Panc1 (cell line): ENCODE measurements at regions not wholly inside any gene's neighbourhood (a gene's known extent, or its start where the extent isn't known, plus 50 kb on each side); places are given as distances from the start of the nearest gene placed in this dataset.

Source experiments
- ATAC-seq: fragments of 200-7000 bp; cut with Tn5 transposase; 2 replicates; pipeline ENCODE4 v1.9.1; 2020; ENCODE audit warnings: mild to moderate bottlenecking, moderate library complexity
- BruUV-seq: library from RNA; stranded (reverse); fragments of 400-500 nt; replicated peaks from 2 replicates; lab custom pipeline; 2021; lab: Mats Ljungman, UMichigan
- CTCF ChIA-PET: fragments of 300-600 bp; sonication (Branson Sonifier 250); formaldehyde crosslinking; loops from one replicate; lab custom pipeline; 2022; ENCODE audit warnings: antibody characterized with exemption; lab: Charles Lee
- POLR2A ChIA-PET: fragments of 300-600 bp; sonication (Branson Sonifier 250); formaldehyde crosslinking; loops from one replicate; lab custom pipeline; 2022; ENCODE audit warnings: antibody characterized with exemption; lab: Charles Lee
- DNase-seq: peaks from one replicate; pipeline ENCODE4 v3.0.0-alpha.2; 2010; ENCODE audit warnings: low read depth, low spot score
- H3K27ac ChIP-seq: 2 replicates; pipeline ENCODE4 v1.5.1; 2011; ENCODE audit warnings: mild to moderate bottlenecking, low read length, inconsistent platforms
- H3K27me3 ChIP-seq: fragments of 200-500 bp; sonication (Bioruptor generic); 2 replicates; pipeline ENCODE4 v1.6.0; 2014; ENCODE audit warnings: low read length, inconsistent platforms; ENCODE audit not compliant: control insufficient read depth, insufficient read depth
- H3K36me3 ChIP-seq: fragments of 200-500 bp; sonication (Bioruptor generic); 2 replicates; pipeline ENCODE4 v1.5.1; 2014; ENCODE audit warnings: inconsistent platforms, mild to moderate bottlenecking, low read length, moderate library complexity; ENCODE audit not compliant: control insufficient read depth, insufficient read depth
- H3K4me1 ChIP-seq: 2 replicates; pipeline ENCODE4 v1.5.1; 2011; ENCODE audit warnings: inconsistent platforms, mild to moderate bottlenecking, low read length, moderate library complexity; ENCODE audit not compliant: control insufficient read depth, insufficient read depth
- H3K4me3 ChIP-seq, 2 experiments: 2 replicates each; pipeline ENCODE4 v1.5.1; 2011 to 2012; ENCODE audit warnings: low read depth in 2 of 2, low read length in 2 of 2, mild to moderate bottlenecking in 2 of 2, inconsistent platforms in 1 of 2, moderate library complexity in 1 of 2
- H3K9me3 ChIP-seq: fragments of 200-500 bp; sonication (Bioruptor generic); 2 replicates; pipeline ENCODE4 v1.5.1; 2014; ENCODE audit warnings: low read depth, mild to moderate bottlenecking, inconsistent platforms, low read length, moderate library complexity; ENCODE audit not compliant: control insufficient read depth, insufficient read depth
- POLR2AphosphoS5 ChIP-seq: IDR thresholded peaks from 2 replicates; pipeline ENCODE4 v1.6.1; 2012; ENCODE audit warnings: mild to moderate bottlenecking, low read depth, low read length, moderate library complexity
- SIN3A ChIP-seq: IDR thresholded peaks from 2 replicates; pipeline ENCODE4 v1.6.1; 2012; ENCODE audit warnings: low read depth, mild to moderate bottlenecking, low read length, moderate library complexity, borderline replicate concordance; ENCODE audit not compliant: insufficient read depth
- TCF7L2 ChIP-seq: IDR thresholded peaks from 2 replicates; pipeline ENCODE4 v1.6.1; 2011; ENCODE audit warnings: mild to moderate bottlenecking, low read depth, low read length, inconsistent platforms
- in situ Hi-C: cut with HindIII; loops from 2 replicates; pipeline ENCODE4 v1.10.0; 2016; ENCODE audit warnings: low sequenced_read_pairs, low pct_unique_long_range_greater_than_20kb
- intact Hi-C: fragments of 100-400 bp; cut with micrococcal nuclease; formaldehyde crosslinking; loops from one replicate; pipeline ENCODE4 v1.10.0; 2022; ENCODE audit not compliant: unreplicated experiment
- TF ChIP-seq, protein P1 (sequence below): fragments of 450-650 bp; IDR thresholded peaks from 2 replicates; pipeline ENCODE4 v1.5.1; 2017; ENCODE audit warnings: mild to moderate bottlenecking
- TF ChIP-seq, protein P2 (sequence below), 2 experiments: IDR thresholded peaks; 2 replicates each; pipeline ENCODE4 v1.6.1; 2011 to 2012; ENCODE audit warnings: low read depth in 2 of 2, control low read depth in 1 of 2, low read length in 1 of 2, mild to moderate bottlenecking in 1 of 2, moderate library complexity in 1 of 2; ENCODE audit not compliant: insufficient read depth in 1 of 2

DNA sequence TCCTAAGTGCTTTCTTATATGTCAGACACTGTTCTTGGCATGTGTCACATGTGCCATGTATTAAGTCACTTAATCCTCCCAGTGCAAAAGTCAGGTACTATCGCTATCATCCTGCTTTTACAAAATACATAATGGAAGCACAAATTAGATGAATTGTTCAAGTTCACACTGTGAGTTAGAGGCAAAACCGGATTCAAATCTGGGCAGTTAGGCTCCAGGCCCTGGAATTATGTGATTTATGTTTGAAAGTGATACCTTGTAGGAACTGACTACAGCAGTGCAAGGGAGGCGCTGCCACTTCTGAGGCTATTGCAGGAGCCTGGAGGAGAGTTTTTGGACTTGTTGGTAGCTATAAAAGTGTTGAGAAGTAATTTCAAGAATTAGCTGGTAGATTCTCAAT is 358.3 kb downstream of the HLX start:
- Histone ChIP-seq H3K36me3 (no peaks in the 10 kb centered on the region), H3K27me3 (no peaks in the 10 kb centered on the region), H3K27ac (no peak overlapping the region), H3K4me3 (no peak overlapping the region), H3K9me3 (no peaks in the 10 kb centered on the region), H3K4me1 (no peaks in the 10 kb centered on the region)
- ATAC-seq (no peak), DNase-seq (no peak)
- CTCF ChIA-PET = no interaction called here
- TF ChIP-seq, protein P1, sequence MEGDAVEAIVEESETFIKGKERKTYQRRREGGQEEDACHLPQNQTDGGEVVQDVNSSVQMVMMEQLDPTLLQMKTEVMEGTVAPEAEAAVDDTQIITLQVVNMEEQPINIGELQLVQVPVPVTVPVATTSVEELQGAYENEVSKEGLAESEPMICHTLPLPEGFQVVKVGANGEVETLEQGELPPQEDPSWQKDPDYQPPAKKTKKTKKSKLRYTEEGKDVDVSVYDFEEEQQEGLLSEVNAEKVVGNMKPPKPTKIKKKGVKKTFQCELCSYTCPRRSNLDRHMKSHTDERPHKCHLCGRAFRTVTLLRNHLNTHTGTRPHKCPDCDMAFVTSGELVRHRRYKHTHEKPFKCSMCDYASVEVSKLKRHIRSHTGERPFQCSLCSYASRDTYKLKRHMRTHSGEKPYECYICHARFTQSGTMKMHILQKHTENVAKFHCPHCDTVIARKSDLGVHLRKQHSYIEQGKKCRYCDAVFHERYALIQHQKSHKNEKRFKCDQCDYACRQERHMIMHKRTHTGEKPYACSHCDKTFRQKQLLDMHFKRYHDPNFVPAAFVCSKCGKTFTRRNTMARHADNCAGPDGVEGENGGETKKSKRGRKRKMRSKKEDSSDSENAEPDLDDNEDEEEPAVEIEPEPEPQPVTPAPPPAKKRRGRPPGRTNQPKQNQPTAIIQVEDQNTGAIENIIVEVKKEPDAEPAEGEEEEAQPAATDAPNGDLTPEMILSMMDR = no peak
- POLR2A ChIA-PET = no interaction called here
- intact Hi-C loops (no loop called here), in situ Hi-C loops (no loop called here)
- no TSS peak for BruUV-seq

DNA sequence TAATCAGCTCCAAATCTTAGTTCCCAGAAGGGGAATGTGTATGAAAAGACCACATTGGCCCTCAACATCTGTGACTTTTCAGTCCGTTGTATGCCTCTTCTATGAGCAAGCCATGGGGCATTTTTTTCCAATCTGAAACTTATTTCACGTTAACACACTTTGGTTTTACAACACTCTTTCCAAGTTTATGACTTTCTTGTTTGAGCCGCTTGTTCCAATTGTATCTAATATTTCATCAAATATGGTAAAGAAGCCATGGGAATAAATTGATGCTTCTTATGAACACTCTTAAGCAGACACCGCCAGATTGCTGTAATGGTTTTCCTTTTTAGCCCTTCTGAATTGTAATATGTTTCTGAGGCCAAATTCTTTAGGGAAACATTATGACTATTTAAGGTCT is 359.9 kb downstream of the HLX start:
- Histone ChIP-seq H3K9me3 (no peaks in the 10 kb centered on the region), H3K4me1 (no peaks in the 10 kb centered on the region), H3K27ac (no peak overlapping the region), H3K27me3 (no peaks in the 10 kb centered on the region), H3K4me3 (no peak overlapping the region), H3K36me3 (no peaks in the 10 kb centered on the region)
- ChIA-PET CTCF (no interaction called here), POLR2A (no interaction called here)
- no TSS peak for BruUV-seq
- TF ChIP-seq SIN3A = no peak
- TF ChIP-seq TCF7L2 = no peak
- TF ChIP-seq, protein P2, sequence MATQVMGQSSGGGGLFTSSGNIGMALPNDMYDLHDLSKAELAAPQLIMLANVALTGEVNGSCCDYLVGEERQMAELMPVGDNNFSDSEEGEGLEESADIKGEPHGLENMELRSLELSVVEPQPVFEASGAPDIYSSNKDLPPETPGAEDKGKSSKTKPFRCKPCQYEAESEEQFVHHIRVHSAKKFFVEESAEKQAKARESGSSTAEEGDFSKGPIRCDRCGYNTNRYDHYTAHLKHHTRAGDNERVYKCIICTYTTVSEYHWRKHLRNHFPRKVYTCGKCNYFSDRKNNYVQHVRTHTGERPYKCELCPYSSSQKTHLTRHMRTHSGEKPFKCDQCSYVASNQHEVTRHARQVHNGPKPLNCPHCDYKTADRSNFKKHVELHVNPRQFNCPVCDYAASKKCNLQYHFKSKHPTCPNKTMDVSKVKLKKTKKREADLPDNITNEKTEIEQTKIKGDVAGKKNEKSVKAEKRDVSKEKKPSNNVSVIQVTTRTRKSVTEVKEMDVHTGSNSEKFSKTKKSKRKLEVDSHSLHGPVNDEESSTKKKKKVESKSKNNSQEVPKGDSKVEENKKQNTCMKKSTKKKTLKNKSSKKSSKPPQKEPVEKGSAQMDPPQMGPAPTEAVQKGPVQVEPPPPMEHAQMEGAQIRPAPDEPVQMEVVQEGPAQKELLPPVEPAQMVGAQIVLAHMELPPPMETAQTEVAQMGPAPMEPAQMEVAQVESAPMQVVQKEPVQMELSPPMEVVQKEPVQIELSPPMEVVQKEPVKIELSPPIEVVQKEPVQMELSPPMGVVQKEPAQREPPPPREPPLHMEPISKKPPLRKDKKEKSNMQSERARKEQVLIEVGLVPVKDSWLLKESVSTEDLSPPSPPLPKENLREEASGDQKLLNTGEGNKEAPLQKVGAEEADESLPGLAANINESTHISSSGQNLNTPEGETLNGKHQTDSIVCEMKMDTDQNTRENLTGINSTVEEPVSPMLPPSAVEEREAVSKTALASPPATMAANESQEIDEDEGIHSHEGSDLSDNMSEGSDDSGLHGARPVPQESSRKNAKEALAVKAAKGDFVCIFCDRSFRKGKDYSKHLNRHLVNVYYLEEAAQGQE (IDR thresholded peaks at IDR 0.05; ENCODE audit: insufficient read depth in 1 of 2, low read depth in 2 of 2, low read length in 1 of 2) = no peak
- TF ChIP-seq, protein P1 = no peak
- TF ChIP-seq POLR2AphosphoS5 = no peak
- intact Hi-C loops (no loop called here), in situ Hi-C loops (no loop called here)
- DNase-seq (no peak), ATAC-seq (no peak)

DNA sequence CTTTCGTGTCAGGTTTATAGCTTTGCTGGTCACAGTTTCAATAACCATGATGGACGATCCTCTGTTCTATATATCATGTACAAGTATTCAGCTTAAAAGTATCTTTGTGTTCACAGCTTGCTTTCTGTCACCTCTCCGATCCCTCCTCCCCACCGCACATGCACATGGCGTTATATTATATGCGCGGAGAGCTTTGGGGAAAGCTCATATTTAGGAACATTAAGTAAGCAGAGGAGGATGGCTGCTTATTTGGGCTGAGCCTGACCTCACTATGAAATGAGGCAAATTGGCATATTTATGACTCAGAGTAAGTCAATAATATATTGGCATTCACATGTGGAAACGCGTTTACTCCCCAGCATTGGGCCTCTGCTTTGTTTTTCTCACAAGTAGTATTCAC is 360.5 kb downstream of the HLX start:
- ATAC-seq (no peak), DNase-seq (no peak)
- Histone ChIP-seq H3K27ac (no peak overlapping the region), H3K27me3 (no peaks in the 10 kb centered on the region), H3K4me1 (no peaks in the 10 kb centered on the region), H3K9me3 (no peaks in the 10 kb centered on the region), H3K4me3 (no peak overlapping the region), H3K36me3 (no peaks in the 10 kb centered on the region)
- BruUV-seq = no TSS peak
- in situ Hi-C loops = no loop called here
- CTCF ChIA-PET = no interaction called here
- POLR2A ChIA-PET = no interaction called here
- intact Hi-C loops = no loop called here
- TF ChIP-seq SIN3A (no peak), POLR2AphosphoS5 (no peak), TCF7L2 (no peak)
- TF ChIP-seq, protein P2 (IDR thresholded peaks at IDR 0.05; ENCODE audit: insufficient read depth in 1 of 2, low read depth in 2 of 2, low read length in 1 of 2) = no peak
- TF ChIP-seq, protein P1 = no peak
